Adrenal gland (tissue), 5 donors: ENCODE measurements at regions not wholly inside any gene's neighbourhood (a gene's known extent, or its start where the extent isn't known, plus 50 kb on each side); places are given as distances from the start of the nearest gene placed in this dataset.

Experiments
- CTCF ChIP-seq, 6 experiments: fragments of 450-650 bp in 4 of 6; fragments of 200-600 bp in 2 of 6; sonication (generic) in 1 of 6; IDR thresholded peaks; 1 replicate in 5 of 6; 2 replicates in 1 of 6; pipeline versions ENCODE4 v1.5.1 to v1.8.0; 2016 to 2021; ENCODE audit warnings: antibody characterized with exemption in 6 of 6, mild to moderate bottlenecking in 2 of 6, moderate library complexity in 1 of 6
- POLR2A ChIP-seq, 2 donors: fragments of 450-650 bp; IDR thresholded peaks; one replicate each; pipeline ENCODE4 v1.6.1; 2017; ENCODE audit warnings: antibody characterized with exemption in 2 of 2, mild to moderate bottlenecking in 2 of 2, moderate library complexity in 1 of 2
- donor health status: DM: no; HTN: no; CAD: no.

DNA sequence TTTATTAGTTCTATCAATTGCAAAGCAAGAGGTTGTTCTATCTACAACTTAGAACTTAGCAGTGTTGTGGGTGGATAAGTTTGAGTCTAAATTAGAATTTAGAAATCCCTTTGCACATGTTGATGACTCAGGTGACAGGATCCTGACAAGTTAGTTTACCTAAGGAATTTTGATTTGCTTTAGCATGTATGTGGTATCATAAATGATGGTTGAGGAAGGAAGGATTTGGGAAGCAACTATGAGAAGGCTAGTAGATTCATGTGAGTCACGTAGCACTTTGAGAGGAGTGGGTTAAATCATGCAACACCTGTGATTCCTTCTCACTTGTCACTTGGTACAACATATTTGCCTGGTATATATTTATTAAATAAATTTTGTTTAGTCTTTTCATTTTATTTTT is 223.7 kb upstream of the USP25 start:
- no peak for TF ChIP-seq CTCF (IDR thresholded peaks at IDR 0.05)
- TF ChIP-seq POLR2A (IDR thresholded peaks at IDR 0.05) = no peak
